ENCODE measurements at regions not wholly inside any gene's neighbourhood (a gene's known extent, or its start where the extent isn't known, plus 50 kb on each side); places are given as distances from the start of the nearest gene placed in this dataset.

- ATAC-seq (ENCODE audit: poor library complexity) (no peak), DNase-seq (no peak)
- intact Hi-C loops (cut with DNase I) = no loop called here
Measured at GRCh38 chr12:91853350-91854127, 292.1 kb downstream of the BTG1 start.

- DNase-seq = no peak
- intact Hi-C loops (cut with DNase I) = no loop called here
- no peak for ATAC-seq (ENCODE audit: poor library complexity)
Measured at GRCh38 chr12:91852634-91853033, 293.0 kb downstream of the BTG1 start.

DNA sequence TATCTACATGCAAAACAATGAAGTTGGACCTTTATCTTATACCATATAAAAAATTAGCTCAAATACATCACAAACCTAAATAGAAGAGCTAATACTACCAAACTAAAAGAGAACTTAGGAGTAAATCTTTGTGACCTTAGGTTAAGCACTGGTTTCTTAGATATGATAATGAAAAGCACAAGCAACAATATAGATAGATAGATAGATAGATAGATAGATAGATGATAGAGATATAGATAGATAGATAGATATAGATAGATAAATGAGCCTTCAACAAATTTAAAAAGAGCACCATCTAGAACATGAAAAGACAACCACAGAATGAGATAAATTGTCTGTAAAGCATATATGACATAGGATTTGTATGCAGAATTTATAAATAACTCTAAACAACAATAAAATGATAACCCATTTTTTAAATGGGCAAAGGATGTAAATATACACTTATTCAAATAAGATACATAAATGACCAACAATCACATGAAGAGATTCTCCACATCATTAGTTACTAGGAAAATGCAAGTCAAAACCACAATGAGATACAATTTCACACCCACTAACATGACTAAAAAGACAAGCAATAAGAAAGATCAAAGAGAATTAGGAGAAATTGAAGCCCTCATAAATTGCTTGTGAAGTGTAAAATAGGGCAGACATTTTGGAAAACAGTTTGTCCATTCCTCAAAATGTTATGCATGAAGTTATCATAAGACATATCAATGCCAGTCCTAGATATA is 293.7 kb downstream of the BTG1 start:
- intact Hi-C loops (cut with DNase I) = no loop called here
- ATAC-seq (ENCODE audit: poor library complexity) = no peak
- no peak for DNase-seq

DNA sequence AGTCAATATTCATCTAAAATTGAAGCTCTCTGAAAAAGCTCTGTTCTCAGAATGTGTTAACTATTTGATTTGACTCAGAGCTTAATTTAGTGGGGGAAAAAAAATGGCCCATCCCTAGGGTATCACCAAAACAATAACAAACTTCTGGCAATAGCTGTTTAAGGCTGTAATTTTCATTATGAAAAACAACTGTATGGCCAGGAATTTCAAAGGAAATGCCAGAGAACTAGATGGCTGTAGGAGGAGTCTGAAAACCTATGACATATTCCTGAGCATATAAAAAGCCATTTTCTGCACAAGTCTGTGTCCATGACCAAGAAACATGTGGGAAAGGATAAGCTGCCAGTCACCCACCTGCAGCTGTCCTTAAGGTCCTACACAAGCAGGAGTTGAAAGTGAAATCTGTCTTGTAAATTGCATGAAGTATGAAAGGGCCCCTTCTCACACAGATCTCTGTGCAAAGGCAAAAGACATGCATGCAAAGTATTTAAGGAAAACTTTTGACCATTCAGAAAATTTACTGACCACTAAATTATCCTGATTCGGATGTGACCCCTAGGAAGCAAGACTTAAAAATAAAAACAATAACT is 299.1 kb downstream of the BTG1 start:
- no peak for ATAC-seq (ENCODE audit: poor library complexity)

DNA sequence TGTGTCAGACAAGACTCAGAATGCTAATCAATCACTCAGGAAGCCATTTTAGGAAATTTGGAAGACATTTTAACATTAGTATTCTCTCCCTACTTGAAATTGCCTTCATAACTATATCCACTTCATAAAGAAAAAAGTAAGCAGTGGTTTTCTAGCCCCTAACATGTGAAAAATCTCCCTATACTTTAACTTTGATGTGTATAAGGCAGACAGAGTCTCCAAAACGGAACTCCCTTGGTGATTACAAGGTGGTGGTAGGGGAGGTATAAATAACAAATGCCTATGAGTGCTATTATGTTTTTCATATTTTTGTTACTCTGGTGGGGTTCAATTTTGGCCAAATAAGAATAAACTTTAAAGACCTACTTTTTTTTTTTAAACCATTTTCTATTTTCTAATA is 300.3 kb downstream of the BTG1 start:
- intact Hi-C loops (cut with DNase I) = no loop called here
- ATAC-seq (ENCODE audit: poor library complexity) (no peak), DNase-seq (no peak)

More for the DNA sequence above, 299.1 kb downstream of the BTG1 start:
- no peak for DNase-seq
- intact Hi-C loops (cut with DNase I) = no loop called here

- ATAC-seq (ENCODE audit: poor library complexity) = no peak
- intact Hi-C loops (cut with DNase I) = no loop called here
- no peak for DNase-seq
Measured at GRCh38 chr12:91841822-91842221, 303.8 kb downstream of the BTG1 start.

GRCh38 chr12:91836696-91837095 is 308.9 kb downstream of the BTG1 start:
- intact Hi-C loops (cut with DNase I) = no loop called here
- ATAC-seq (ENCODE audit: poor library complexity) = no peak
- no peak for DNase-seq

- DNase-seq = no peak
- no peak for ATAC-seq (ENCODE audit: poor library complexity)
- intact Hi-C loops (cut with DNase I) = no loop called here
Measured at GRCh38 chr12:91836264-91836663, 309.4 kb downstream of the BTG1 start.

GRCh38 chr12:91835693-91836092 is 310.0 kb downstream of the BTG1 start:
- no peak for ATAC-seq (ENCODE audit: poor library complexity)
- DNase-seq = no peak
- intact Hi-C loops (cut with DNase I) = no loop called here

GRCh38 chr12:91833780-91834359 is 311.8 kb downstream of the BTG1 start:
- intact Hi-C loops (cut with DNase I) = no loop called here
- no peak for DNase-seq
- ATAC-seq (ENCODE audit: poor library complexity) = no peak

DNA sequence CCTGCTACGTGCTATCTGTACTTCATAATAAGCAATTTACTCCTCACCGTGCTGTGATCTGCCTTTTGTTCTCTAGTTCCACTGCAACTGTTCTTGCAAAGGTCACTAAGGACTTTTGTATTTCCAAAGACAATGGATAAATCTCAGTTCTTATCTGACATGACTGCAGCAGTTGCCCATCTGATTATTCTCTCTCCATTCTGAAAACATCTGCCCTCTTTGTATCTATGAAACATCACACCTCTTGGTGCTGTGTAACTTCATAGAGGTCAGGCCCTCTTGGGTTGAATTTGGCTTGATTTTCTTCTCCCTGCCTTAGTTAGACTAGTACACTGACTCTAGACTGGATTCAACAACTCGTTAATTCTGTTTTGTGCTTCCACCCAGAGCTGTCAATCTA is 319.6 kb downstream of the BTG1 start:
- DNase-seq (no peak), ATAC-seq (ENCODE audit: poor library complexity) (no peak)
- intact Hi-C loops (cut with DNase I) = no loop called here

GRCh38 chr12:91824991-91825390 is 320.7 kb downstream of the BTG1 start:
- no peak for ATAC-seq (ENCODE audit: poor library complexity)
- intact Hi-C loops (cut with DNase I) = no loop called here

GRCh38 chr12:91819132-91819447 is 326.6 kb downstream of the BTG1 start:
- intact Hi-C loops (cut with DNase I) = loop anchor here (10.0 kb wide), 1 partner anchor 426 kb away; no protein-coding TSS in a partner anchor

More at GRCh38 chr12:91824991-91825390, 320.7 kb downstream of the BTG1 start:
- no peak for DNase-seq

DNA sequence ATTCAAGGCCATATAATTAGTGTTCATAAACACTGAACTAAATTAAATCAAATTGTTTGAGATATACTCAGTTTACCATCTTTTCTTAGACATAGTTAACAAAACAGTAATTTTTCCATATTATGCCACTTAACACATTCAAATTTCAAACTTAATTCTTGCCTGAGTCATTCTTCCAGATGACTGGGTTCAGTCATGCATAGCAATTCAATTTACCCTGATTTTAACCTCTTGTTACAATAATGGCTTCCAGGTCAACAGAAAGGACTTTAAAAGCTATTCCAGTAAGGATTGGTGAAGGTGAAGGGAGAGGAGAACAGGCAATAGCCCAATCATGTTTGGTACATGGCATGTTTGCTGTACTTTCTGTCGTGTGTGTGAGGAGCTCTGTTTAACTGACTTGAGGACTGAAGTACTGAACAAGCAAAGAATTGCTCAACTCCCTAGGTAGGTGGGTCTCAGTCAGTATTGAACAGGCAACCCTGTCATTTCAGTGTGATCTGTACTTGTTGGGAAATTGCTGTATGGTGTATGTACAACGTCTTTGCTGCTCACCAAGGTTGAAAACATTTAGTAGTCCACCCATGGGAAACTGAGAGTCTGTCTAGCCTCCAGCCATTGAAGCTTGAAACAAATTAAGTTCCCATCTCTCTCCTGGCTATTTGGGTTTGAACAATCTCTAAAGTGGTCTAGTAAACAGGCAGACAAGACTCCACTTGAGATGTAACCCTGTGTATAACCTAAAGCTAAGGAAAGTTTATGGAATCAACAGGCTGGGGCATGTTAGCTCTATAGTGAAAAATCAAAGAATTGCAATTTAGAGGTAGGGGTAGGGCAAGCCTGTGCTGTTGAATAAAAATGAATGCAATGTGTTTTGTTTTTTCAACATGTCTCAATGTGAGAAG is 327.2 kb downstream of the BTG1 start:
- ATAC-seq (ENCODE audit: poor library complexity) = no peak
- intact Hi-C loops (cut with DNase I) = loop anchor here (10.0 kb wide), 1 partner anchor 426 kb away; no protein-coding TSS in a partner anchor
- DNase-seq = no peak

More at GRCh38 chr12:91819132-91819447, 326.6 kb downstream of the BTG1 start:
- DNase-seq (no peak), ATAC-seq (ENCODE audit: poor library complexity) (no peak)

- intact Hi-C loops (cut with DNase I) = loop anchor here (10.0 kb wide), 1 partner anchor 427 kb away; no protein-coding TSS in a partner anchor
- ATAC-seq (ENCODE audit: poor library complexity) (no peak), DNase-seq (no peak)
Measured at GRCh38 chr12:91817517-91817916, 328.1 kb downstream of the BTG1 start.

- no peak for ATAC-seq (ENCODE audit: poor library complexity)
- no peak for DNase-seq
- intact Hi-C loops (cut with DNase I) = loop anchor here (5.0 to 10.0 kb wide), 2 partner anchors 329 to 431 kb away; no protein-coding TSS in a partner anchor
Measured at GRCh38 chr12:91813701-91814100, 331.9 kb downstream of the BTG1 start.

DNA sequence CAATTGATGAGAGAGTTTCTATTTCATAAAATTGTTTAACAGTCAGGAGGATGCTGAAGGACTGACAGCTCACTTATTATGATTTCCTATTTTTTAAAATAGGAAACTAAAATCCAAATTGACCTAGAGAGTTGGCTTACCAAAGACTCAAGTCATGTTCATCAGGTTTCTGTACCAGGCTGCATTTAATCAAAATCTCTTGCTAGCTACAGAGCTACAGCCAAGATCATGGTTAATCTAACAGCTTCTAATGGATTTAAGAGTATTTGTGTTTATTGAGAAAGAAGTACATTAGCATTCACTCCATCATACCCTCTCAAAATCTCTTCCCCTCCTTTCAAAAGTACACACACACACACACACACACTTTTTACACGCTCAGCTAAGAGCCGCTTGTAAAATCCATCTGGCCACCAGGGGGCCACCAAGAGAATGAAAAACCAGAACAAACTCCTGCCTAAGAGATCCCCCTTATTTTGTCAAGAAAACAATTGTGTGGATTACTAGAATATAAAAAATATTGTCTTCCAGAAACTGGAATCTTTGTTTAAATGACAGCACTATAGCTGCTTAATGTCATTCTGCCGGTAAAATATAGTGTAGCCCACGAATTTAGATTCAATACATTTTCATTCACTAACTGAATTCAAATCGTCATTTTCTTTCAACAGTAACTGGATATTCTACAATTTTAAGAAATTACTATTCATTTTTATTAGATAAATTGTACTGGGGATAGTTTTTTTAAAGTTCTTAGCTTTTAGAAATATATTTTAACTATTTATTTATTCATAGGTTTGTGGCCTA is 334.0 kb downstream of the BTG1 start:
- DNase-seq (peak; percentile 82), ATAC-seq (ENCODE audit: poor library complexity) (peak; percentile 85)
- intact Hi-C loops (cut with DNase I) = loop anchor here (5.0 to 10.0 kb wide), 2 partner anchors 331 to 433 kb away; no protein-coding TSS in a partner anchor

Measured in Right ventricle myocardium superior (tissue), 1 donor.